WTC11 (cell line): ENCODE measurements at regions not wholly inside any gene's neighbourhood (a gene's known extent, or its start where the extent isn't known, plus 50 kb on each side); places are given as distances from the start of the nearest gene placed in this dataset.

Experiments
- ATAC-seq: fragments of 200-7000 bp; cut with Tn5 transposase; 2 replicates; pipeline ENCODE4 v1.10.0; 2021; ENCODE audit warnings: mild to moderate bottlenecking, moderate library complexity
- CTCF ChIA-PET: fragments of 300-600 bp; sonication (Branson Sonifier 250); formaldehyde crosslinking; loops from one replicate; lab custom pipeline; 2021; ENCODE audit warnings: antibody characterized with exemption; lab: Charles Lee
- POLR2A ChIA-PET: fragments of 350-600 bp; sonication (Branson Sonifier 250); formaldehyde crosslinking; loops from one replicate; lab custom pipeline; 2021; ENCODE audit warnings: antibody characterized with exemption; lab: Charles Lee
- DNase-seq: peaks from one replicate; pipeline ENCODE4 v3.0.0; 2021; ENCODE audit warnings: low spot score
- H3K27ac Mint-ChIP-seq: 2 replicates; pipeline ENCODE4 v1.8.0; 2021; ENCODE audit warnings: mixed read lengths
- H3K27me3 Mint-ChIP-seq: 2 replicates; pipeline ENCODE4 v1.8.0; 2021; ENCODE audit warnings: low read depth, mild to moderate bottlenecking, moderate library complexity, mixed read lengths
- H3K36me3 Mint-ChIP-seq: 2 replicates; pipeline ENCODE4 v1.8.0; 2021; ENCODE audit warnings: mixed read lengths
- H3K4me1 Mint-ChIP-seq: 2 replicates; pipeline ENCODE4 v1.8.0; 2022; ENCODE audit warnings: mixed read lengths
- H3K4me3 Mint-ChIP-seq: 2 replicates; pipeline ENCODE4 v1.8.0; 2021; ENCODE audit warnings: mild to moderate bottlenecking, moderate library complexity, mixed read lengths
- H3K9me3 Mint-ChIP-seq: 2 replicates; pipeline ENCODE4 v1.8.0; 2021; ENCODE audit warnings: mixed read lengths
- ARID4B ChIP-seq: sonication (generic); formaldehyde crosslinking; IDR thresholded peaks from 2 replicates; pipeline ENCODE4 v1.8.0; 2023; ENCODE audit warnings: missing genetic modification reagents, mild to moderate bottlenecking, borderline replicate concordance
- CTCF ChIP-seq: fragments of 200-600 bp; IDR thresholded peaks from 2 replicates; pipeline ENCODE4 v1.8.0; 2022; ENCODE audit warnings: antibody characterized with exemption
- E2F1 ChIP-seq: sonication (generic); formaldehyde crosslinking; IDR thresholded peaks from 2 replicates; pipeline ENCODE4 v1.8.0; 2022; ENCODE audit warnings: mild to moderate bottlenecking, missing genetic modification reagents
- E2F4 ChIP-seq: sonication (generic); formaldehyde crosslinking; IDR thresholded peaks from 2 replicates; pipeline ENCODE4 v1.8.1; 2022; ENCODE audit warnings: low read depth, mild to moderate bottlenecking, moderate library complexity, missing genetic modification reagents, borderline replicate concordance
- GRHL2 ChIP-seq: fragments of 250-450 bp; sonication (Bioruptor Pico); IDR thresholded peaks from 2 replicates; pipeline ENCODE4 v1.8.0; 2022; ENCODE audit warnings: mild to moderate bottlenecking, moderate library complexity; ENCODE audit not compliant: insufficient replicate concordance, severe bottlenecking
- JAZF1 ChIP-seq: fragments of 250-450 bp; sonication (Bioruptor Pico); IDR thresholded peaks from 2 replicates; pipeline ENCODE4 v1.9.0; 2021; ENCODE audit warnings: moderate library complexity, mild to moderate bottlenecking, inconsistent platforms
- PRDM15 ChIP-seq: sonication (generic); formaldehyde crosslinking; IDR thresholded peaks from 2 replicates; pipeline ENCODE4 v1.8.0; 2022; ENCODE audit warnings: missing genetic modification reagents
- SMAD3 ChIP-seq: sonication (generic); formaldehyde crosslinking; IDR thresholded peaks from 2 replicates; pipeline ENCODE4 v1.8.0; 2022; ENCODE audit warnings: missing genetic modification reagents, mild to moderate bottlenecking, borderline replicate concordance
- SOX15 ChIP-seq: fragments of 250-450 bp; sonication (Bioruptor Pico); IDR thresholded peaks from 2 replicates; pipeline ENCODE4 v1.9.0; 2021; ENCODE audit warnings: mild to moderate bottlenecking
- TEAD4 ChIP-seq: sonication (generic); formaldehyde crosslinking; IDR thresholded peaks from 2 replicates; pipeline ENCODE4 v1.8.0; 2022; ENCODE audit warnings: mild to moderate bottlenecking, missing genetic modification reagents
- ZNF121 ChIP-seq: sonication (generic); formaldehyde crosslinking; IDR thresholded peaks from 2 replicates; pipeline ENCODE4 v1.8.0; 2023; ENCODE audit warnings: missing genetic modification reagents
- ZNF138 ChIP-seq: sonication (generic); formaldehyde crosslinking; conservative IDR thresholded peaks from 2 replicates; pipeline ENCODE4 v1.8.1; 2022; ENCODE audit warnings: mild to moderate bottlenecking, moderate library complexity, missing genetic modification reagents
- ZNF219 ChIP-seq: sonication (generic); formaldehyde crosslinking; IDR thresholded peaks from 2 replicates; pipeline ENCODE4 v1.8.0; 2023; ENCODE audit warnings: missing genetic modification reagents, mild to moderate bottlenecking, borderline replicate concordance
- ZNF396 ChIP-seq: fragments of 250-450 bp; sonication (Bioruptor Pico); IDR thresholded peaks from 2 replicates; pipeline ENCODE4 v1.8.0; 2021; ENCODE audit warnings: mild to moderate bottlenecking, moderate library complexity, borderline replicate concordance

GRCh38 chr20:57786304-57786932, 76.6 kb upstream of the PMEPA1 start (continued):
- TF ChIP-seq ZNF396 (CRISPR knock-in tag) = no peak
- no peak for TF ChIP-seq ZNF219 (CRISPR knock-in tag)
- TF ChIP-seq TEAD4 (CRISPR knock-in tag) = no peak
- TF ChIP-seq SOX15 (CRISPR knock-in tag) = no peak
- no peak for TF ChIP-seq GRHL2
- TF ChIP-seq PRDM15 (CRISPR knock-in tag) = no peak
- no peak for TF ChIP-seq ZNF121
- TF ChIP-seq E2F1 = no peak
- TF ChIP-seq CTCF = no peak

GRCh38 chr20:57785720-57786119, 75.9 kb upstream of the PMEPA1 start:
- H3K4me3 Mint-ChIP-seq = no peak overlapping the region
- no peaks in the 10 kb centered on the region for H3K9me3 Mint-ChIP-seq
- ATAC-seq = no peak
- no peaks in the 10 kb centered on the region; the same call in 1 of the 2 replicates for H3K27me3 Mint-ChIP-seq
- H3K4me1 Mint-ChIP-seq = peaks cover 2% of the 10 kb centered on the region; the same call in 1 of the 2 replicates
- no peak for DNase-seq
- POLR2A ChIA-PET = no interaction called here
- no peaks in the 10 kb centered on the region for H3K36me3 Mint-ChIP-seq
- no peak overlapping the region for H3K27ac Mint-ChIP-seq
- TF ChIP-seq ZNF219 (CRISPR knock-in tag) (no peak), SMAD3 (no peak), E2F4 (CRISPR knock-in tag) (no peak), ZNF138 (CRISPR knock-in tag) (no peak), ARID4B (CRISPR knock-in tag) (no peak), JAZF1 (CRISPR knock-in tag) (no peak), GRHL2 (no peak)
- CTCF ChIA-PET = no interaction called here
